Uterus (tissue), 3 donors: ENCODE measurements at regions not wholly inside any gene's neighbourhood (a gene's known extent, or its start where the extent isn't known, plus 50 kb on each side); places are given as distances from the start of the nearest gene placed in this dataset.

Experiments
- DNase-seq, 2 donors: peaks; one replicate each; pipeline ENCODE4 v3.0.0-alpha.2; 2019 to 2020
- H3K27ac ChIP-seq, 2 donors: fragments of 200-600 bp; sonication (generic); 1 replicate in 1 of 2; 2 replicates in 1 of 2; pipeline ENCODE4 v1.5.1; 2016 to 2018
- H3K27me3 ChIP-seq, 2 donors: fragments of 200-600 bp; sonication (generic); one replicate each; pipeline ENCODE4 v1.5.1; 2018 to 2019; ENCODE audit warnings: control low read depth in 1 of 2
- H3K36me3 ChIP-seq, 2 donors: fragments of 200-600 bp; sonication (generic); one replicate each; pipeline ENCODE4 v1.5.1; 2019; ENCODE audit warnings: control low read depth in 1 of 2
- H3K4me1 ChIP-seq, 2 donors: fragments of 200-600 bp; sonication (generic); one replicate each; pipeline ENCODE4 v1.5.1; 2018 to 2019; ENCODE audit warnings: control low read depth in 1 of 2
- H3K4me3 ChIP-seq, 2 donors: fragments of 200-600 bp; sonication (generic); 1 replicate in 1 of 2; 2 replicates in 1 of 2; pipeline ENCODE4 v1.5.1; 2018 to 2019; ENCODE audit warnings: mild to moderate bottlenecking in 1 of 2
- H3K9me3 ChIP-seq, 2 donors: fragments of 200-600 bp; sonication (generic); one replicate each; pipeline ENCODE4 v1.5.1; 2019; ENCODE audit warnings: control low read depth in 1 of 2
- CTCF ChIP-seq, 4 experiments: fragments of 200-600 bp in 2 of 4; fragments of 450-650 bp in 2 of 4; sonication (generic) in 2 of 4; IDR thresholded peaks; one replicate each; pipeline ENCODE4 v1.5.1; 2016 to 2019; ENCODE audit warnings: antibody characterized with exemption in 4 of 4, mild to moderate bottlenecking in 2 of 4, moderate library complexity in 1 of 4
- POLR2A ChIP-seq, 2 donors: fragments of 450-650 bp; IDR thresholded peaks; one replicate each; pipeline ENCODE4 v1.6.1; 2016; ENCODE audit warnings: antibody characterized with exemption in 2 of 2, mild to moderate bottlenecking in 1 of 2, moderate library complexity in 1 of 2
- intact Hi-C: fragments of 100-400 bp; cut with DNase I; formaldehyde crosslinking; loops from one replicate; pipeline ENCODE4 v1.15.1; 2023; ENCODE audit warnings: low total_unique reads
- donor health status: DM: yes; HTN: yes; CAD: no.

- H3K9me3 ChIP-seq = no peaks in the 10 kb centered on the region
- intact Hi-C loops = no loop called here
- H3K27ac ChIP-seq = no peak overlapping the region
- no peaks in the 10 kb centered on the region for H3K4me1 ChIP-seq
- DNase-seq = no peak
- no peaks in the 10 kb centered on the region for H3K36me3 ChIP-seq
- H3K4me3 ChIP-seq = no peak overlapping the region
- H3K27me3 ChIP-seq = no peaks in the 10 kb centered on the region
- no peak for TF ChIP-seq CTCF (IDR thresholded peaks at IDR 0.05)
- no peak for TF ChIP-seq POLR2A (IDR thresholded peaks at IDR 0.05)
Observed at GRCh38 chr2:12267042-12267441, 449.7 kb upstream of the TRIB2 start.

GRCh38 chr2:12269041-12269972, 447.4 kb upstream of the TRIB2 start:
- Histone ChIP-seq H3K36me3 (no peaks in the 10 kb centered on the region), H3K4me1 (no peaks in the 10 kb centered on the region), H3K4me3 (no peak overlapping the region), H3K27me3 (no peaks in the 10 kb centered on the region), H3K9me3 (no peaks in the 10 kb centered on the region), H3K27ac (no peak overlapping the region)
- no peak for DNase-seq
- TF ChIP-seq POLR2A (IDR thresholded peaks at IDR 0.05) (no peak), CTCF (IDR thresholded peaks at IDR 0.05) (no peak)
- intact Hi-C loops = no loop called here

DNA sequence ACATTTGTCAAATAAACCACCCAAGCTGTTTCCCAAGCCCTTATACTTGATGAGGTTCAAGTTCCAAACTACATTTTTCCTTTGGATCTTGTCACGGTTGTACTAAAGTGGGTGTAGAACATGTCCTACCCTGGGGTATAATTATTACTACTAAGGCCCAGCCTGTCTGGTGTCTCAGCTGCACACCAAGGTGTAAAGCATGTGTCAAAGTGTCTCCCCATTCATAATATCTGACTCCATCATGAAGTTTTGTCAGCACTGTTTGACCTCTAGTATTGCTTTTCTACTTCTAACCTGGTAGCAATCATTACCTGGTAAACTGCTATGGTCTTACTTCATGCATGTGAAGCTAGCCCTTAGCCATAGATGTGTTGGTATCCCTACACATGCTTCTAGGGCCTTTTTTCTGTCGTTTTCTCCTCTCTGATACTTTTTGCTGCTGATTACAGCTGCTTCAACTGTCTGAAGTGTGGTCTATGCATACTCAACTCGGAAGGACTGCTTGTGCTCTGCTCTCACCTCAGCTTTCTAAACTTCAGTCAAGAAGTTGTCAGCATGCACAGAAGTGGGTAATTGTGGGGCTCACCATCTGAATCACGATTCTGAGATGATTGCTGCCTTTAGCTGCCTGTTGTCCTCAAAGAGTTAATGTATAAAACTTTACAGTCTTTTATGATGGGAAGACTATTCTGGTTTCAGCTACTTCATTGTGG, 445.7 kb upstream of the TRIB2 start:
- no peaks in the 10 kb centered on the region for H3K27me3 ChIP-seq
- TF ChIP-seq POLR2A (IDR thresholded peaks at IDR 0.05) (no peak), CTCF (IDR thresholded peaks at IDR 0.05) (no peak)
- H3K4me1 ChIP-seq = no peaks in the 10 kb centered on the region
- DNase-seq = no peak
- no peaks in the 10 kb centered on the region for H3K9me3 ChIP-seq
- no peaks in the 10 kb centered on the region for H3K36me3 ChIP-seq
- intact Hi-C loops = no loop called here
- H3K4me3 ChIP-seq = no peak overlapping the region
- no peak overlapping the region for H3K27ac ChIP-seq

- H3K36me3 ChIP-seq = no peaks in the 10 kb centered on the region
- intact Hi-C loops = no loop called here
- H3K27me3 ChIP-seq = no peaks in the 10 kb centered on the region
- TF ChIP-seq CTCF (IDR thresholded peaks at IDR 0.05) (no peak), POLR2A (IDR thresholded peaks at IDR 0.05) (no peak)
- no peaks in the 10 kb centered on the region for H3K4me1 ChIP-seq
- H3K4me3 ChIP-seq = no peak overlapping the region
- H3K9me3 ChIP-seq = no peaks in the 10 kb centered on the region
- no peak overlapping the region for H3K27ac ChIP-seq
- DNase-seq = no peak
Observed at GRCh38 chr2:12271589-12271984, 445.1 kb upstream of the TRIB2 start.

- TF ChIP-seq POLR2A (IDR thresholded peaks at IDR 0.05) = no peak
- no peak for TF ChIP-seq CTCF (IDR thresholded peaks at IDR 0.05)
- intact Hi-C loops = no loop called here
- H3K4me3 ChIP-seq = no peak overlapping the region
- H3K4me1 ChIP-seq = no peaks in the 10 kb centered on the region
- H3K36me3 ChIP-seq = no peaks in the 10 kb centered on the region
- DNase-seq = no peak
- no peaks in the 10 kb centered on the region for H3K9me3 ChIP-seq
- H3K27ac ChIP-seq = no peak overlapping the region
- no peaks in the 10 kb centered on the region for H3K27me3 ChIP-seq
Observed at GRCh38 chr2:12273111-12273510, 443.6 kb upstream of the TRIB2 start.
